COLO829 (cell line): ENCODE measurements at regions not wholly inside any gene's neighbourhood (a gene's known extent, or its start where the extent isn't known, plus 50 kb on each side); places are given as distances from the start of the nearest gene placed in this dataset.

Source experiments
- DNase-seq: peaks from one replicate; pipeline ENCODE4 v3.0.0; 2012; ENCODE audit warnings: low spot score

DNA sequence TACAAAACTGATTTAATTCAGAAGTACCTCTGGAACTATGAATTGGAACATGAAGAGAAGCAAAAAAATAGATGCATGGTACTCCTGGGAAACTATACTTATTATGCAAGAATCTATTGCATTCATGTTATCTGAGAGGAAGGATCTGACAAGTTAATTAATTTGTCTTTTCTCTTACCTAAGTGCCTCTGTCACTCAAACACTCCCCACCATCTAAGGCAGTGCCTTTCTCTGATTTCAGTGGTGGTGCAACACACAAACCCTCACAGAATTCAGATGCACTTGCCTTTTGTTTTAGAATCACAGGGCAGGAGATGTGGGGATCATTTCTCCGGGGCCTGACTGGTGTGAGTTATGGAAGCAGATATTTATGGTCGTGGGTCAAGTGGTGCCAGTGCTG lies 52.5 kb upstream of the C9orf72 start:
- no peak for DNase-seq

DNA sequence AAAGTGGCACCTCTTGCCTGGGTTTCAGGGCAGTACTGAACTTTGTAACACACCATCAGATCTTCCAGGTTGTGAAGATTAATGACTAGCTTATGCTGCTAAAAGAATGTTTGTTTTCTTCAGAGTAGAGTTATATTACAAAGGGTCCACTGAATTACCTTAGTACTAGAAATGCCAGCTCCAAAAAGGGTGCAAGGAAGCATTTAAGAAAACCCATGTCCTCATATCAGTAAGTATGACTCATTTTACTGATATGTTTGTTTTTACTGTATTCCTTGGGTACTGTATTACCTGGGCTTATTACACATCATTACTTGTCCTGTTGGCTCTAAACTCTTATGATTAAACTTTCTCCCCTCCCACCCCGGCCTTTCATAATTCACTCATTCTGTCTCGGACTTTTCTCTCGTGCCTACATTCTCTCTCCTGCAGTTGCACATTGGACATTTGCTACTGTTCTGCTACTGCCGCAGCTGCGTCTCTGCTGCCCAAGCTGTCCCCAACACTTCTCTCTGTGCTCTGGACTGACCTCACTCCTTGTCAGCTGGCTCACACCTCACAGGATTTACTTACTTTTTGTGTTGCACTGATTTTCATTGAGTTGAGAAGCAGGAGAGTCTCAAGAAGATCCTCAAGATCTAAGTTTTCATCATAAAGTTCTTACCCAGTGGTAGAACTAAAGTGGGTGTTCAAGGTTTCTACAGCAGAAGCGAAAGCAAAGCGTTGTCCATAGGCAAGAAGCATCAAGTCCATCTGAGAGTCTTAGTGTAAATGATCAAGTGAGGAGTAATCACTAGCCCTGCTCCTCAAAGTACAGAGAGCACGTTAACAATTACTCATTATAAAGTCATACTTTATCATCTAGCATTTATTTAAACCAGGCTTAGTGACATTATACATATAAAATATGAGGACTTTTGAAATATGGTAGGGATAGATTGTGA lies 53.2 kb upstream of the C9orf72 start:
- no peak for DNase-seq

DNA sequence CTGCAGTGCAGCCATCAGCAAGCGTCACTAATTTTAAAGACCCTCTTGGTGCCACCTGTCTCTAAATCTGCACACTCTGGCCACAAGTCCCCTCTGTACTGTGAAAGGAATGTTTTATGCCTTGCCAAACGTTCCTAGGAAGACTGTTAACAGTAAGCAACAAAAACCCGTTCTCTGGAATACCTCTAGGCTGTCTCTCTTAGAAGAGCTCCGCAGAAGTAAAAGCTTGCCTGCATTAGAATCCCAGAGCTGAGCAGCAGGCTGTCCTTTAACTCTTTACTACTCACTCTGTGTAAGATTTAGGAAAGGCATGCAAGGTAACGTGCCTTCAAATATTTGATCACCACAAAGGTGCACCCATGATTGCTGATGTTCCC lies 53.9 kb upstream of the C9orf72 start:
- no peak for DNase-seq

DNA sequence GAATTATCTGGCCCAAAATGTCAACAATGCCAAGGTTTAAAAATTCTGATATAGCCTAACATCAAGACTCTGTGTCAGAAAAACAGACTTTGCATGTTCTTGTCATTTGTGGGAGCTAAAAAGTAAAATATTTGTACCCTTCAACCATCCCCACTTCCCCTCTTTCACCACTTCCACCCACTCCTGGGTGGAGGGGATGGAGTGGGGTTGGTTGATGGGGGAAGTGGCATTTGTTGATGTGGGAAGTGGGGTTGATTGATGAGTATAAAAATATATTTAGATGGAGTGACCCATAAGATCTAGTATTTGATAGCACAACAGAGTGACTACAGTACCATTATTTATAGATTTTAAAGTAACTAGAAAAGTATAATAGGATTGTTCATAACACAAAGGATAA lies 55.0 kb upstream of the C9orf72 start:
- DNase-seq = no peak

DNA sequence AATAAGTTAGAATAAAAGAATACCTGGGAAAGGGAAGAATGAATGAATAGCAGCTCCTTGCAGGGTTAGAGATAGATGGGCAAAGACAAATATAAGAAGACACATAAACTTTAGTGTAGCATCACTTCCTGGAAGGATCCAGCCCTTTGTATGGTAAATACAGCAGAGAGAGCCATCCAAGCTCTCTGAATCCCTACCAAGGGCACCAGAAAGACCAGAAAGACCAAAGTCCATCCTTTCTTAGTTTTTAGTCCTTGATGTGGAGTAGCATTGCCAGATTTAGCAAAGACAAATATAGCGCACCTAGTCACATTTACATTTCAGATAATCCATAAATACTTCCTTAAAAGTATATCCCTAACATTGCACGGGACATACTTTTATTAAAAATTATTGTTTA lies 56.1 kb upstream of the C9orf72 start:
- DNase-seq = no peak

DNA sequence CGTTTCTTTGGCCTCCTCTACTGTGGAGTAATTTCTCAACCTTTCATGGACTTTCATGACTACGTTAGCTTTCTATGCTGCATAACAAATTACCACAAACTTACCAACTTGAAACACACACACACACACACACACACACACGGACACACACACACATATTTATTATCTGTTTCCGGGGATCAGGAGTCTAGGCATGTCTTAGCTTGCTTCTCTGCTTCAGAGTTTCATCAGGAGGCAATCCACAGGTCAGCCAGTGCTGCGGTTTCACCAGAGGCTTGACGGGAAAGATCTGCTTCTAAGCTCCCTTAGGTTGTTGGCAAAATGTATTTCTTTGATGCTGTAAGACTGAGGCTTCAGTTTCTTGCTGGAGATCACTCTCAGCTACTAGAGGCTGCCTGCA lies 59.0 kb upstream of the C9orf72 start:
- DNase-seq = no peak

DNA sequence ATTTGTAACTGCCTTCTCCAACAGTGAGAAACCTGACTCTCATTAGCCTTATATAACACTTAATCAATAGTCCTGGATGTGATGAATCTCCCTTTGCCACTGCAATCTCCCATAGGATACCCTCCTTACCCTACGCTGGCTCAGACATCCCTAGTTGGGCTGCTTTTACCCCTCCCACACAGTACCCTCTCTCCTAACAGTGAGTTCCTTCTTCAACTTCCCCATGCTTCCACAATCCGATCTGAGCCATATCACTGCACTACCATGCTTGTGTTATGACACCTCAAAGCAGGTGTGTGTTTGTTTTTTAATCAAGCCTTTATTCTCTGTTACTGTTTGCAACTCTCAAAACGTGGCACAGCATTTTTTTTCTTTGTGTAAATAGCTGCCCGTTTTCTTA lies 60.5 kb upstream of the C9orf72 start:
- no peak for DNase-seq

DNA sequence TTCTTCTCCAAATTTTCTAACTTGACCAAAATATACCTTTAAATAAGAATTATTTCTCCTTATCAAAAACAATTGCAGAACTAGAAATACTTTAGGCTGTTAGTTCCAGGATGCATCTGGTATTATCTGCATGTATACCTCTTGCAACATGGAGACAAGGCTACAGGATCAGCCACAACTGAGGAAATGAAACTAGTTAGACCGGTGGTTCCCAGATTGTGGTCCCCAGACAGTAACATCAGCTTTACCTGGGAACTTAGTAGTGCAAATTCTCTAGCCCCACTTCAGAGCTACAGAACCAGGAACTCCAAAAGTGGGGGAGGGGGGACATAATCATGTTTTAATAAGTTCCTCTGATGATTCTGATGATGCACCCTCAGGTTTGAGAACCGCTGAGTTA lies 61.6 kb upstream of the C9orf72 start:
- no peak for DNase-seq

DNA sequence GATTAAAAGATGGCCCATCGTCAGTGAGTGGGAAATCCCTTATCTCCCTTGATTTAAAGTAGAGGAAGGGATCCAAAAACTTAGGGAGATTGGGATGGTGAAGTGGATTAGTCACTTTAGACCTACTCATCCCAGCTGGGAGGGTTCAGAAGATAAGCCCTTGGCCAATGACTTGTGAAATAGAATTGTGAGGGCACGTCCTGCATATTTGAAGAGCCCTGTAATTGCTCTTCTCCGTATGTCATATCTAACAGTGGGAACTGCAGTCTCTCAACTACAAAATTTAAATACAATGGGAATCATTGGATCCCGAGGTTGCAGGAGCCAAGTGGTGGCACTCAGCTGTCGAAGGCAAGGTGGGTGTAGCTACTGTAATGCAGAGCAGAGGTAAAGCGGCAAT lies 65.4 kb upstream of the C9orf72 start:
- no peak for DNase-seq

DNA sequence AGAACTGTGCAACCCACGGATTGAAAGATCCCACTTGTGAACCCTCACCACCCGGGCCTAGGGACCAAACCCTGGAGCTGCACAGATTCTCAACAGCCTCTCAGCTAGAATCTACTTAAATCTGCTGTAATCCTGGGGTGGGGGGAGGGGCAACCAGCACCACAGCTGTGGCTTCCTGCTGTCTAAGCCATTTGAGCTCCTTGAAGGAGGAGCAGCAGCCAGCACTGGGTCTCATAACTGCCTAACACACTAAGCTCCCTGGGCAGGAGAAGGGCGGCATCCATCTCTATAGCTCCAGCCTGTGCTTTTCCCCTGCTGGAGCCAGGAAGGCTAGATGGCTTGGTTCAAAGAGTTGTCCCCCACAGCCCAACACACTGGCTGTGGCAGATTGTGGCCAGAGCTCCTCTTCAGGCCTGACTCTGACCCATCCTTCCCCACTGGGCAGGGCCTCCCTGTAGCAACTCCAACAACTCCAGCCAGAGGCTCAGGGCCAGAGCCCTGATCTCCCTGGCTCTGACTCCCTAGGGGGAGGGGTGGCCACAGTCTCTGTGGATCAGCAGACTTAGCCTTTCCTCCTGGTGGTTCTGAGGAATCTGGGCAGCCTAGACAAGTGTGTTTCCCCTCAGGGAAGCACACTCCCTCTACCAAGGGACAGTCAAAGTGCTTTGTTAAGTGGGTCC lies 72.0 kb upstream of the C9orf72 start:
- no peak for DNase-seq

DNA sequence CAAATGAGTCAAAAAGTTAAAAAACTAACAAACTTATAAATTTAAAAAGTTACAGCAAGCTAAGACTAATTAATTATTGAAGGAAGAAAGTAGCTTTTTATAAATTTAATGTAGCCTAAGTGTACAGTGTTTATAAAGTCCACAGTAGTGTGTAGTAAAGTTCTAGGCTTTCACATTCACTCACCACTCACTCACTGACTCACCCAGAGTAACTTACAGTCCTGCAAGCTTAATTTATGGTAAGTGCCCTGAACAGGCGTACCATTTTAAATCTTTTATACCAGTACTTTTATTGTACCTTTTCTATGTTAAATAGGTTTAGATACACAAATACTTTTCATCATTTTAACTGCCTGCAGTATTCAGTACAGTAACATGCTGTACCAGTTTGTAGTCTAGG lies 80.0 kb upstream of the C9orf72 start:
- DNase-seq = no peak

DNA sequence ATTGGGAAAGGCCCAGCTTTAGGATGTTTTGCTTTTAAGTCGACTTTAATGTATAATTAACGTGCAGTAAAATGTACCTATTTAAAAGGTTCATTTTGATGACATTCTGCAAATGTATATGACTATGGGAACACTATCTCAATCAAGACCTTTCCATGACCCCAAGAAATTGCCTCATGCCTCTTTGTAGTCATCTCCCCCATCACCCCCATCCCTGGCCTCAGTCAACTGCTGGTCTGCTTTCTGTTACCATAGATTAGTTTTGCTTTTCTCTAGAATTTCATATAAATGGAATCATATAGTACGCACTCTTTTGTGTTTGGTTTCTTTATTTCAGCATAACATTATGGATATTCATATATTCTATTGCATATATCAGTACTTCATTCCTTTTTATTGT lies 80.7 kb upstream of the C9orf72 start:
- DNase-seq = no peak

DNA sequence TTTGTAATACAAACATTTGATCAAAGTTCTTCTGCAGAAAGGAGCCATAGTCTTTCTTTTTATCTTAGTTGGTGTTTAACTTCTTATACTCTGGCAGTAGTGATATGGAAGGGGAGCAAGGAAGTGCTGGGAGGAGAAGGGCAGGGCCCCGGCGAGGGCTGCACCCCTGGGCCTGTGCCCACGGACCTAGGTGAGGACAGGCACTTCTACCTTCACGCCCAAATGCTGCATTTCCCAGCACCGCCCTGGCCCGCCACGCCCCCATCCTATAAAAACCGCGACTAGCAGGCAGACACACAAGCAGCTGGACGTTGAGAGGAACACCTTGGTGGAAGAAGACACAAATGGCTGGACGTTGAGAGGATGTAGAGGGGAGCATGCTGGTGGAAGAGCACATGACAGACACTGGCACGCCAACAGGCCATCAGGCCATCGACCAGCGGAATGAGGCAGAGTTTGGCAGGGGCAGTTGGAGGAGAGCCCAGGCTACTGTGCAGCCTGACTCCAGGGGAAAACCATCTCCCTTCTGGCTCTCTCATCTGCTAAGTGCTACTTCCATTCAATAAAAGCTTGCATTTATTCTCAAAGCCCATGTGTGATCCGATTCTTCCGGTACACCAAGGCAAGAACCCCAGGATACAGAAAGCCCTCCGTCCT lies 81.5 kb upstream of the C9orf72 start:
- no peak for DNase-seq

DNA sequence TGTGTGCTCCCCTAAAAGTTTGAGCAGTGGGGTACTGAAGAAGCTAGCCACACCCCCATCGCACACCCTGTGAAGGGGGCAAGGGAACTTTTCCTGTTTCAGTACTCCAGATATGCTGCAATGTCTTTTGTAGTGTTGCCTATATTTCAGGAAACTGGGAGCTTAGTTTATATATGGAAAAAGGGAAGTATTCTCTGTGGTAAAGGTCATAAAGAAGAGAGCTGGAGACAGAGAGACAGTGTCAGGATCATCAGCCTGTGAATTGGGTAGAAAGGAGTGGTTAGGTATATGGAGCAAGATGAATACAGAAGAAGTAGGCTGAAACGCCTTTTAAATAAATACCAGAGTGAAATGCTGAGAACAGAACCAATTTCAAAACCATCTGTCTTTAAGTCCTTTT lies 82.2 kb upstream of the C9orf72 start:
- no peak for DNase-seq

DNA sequence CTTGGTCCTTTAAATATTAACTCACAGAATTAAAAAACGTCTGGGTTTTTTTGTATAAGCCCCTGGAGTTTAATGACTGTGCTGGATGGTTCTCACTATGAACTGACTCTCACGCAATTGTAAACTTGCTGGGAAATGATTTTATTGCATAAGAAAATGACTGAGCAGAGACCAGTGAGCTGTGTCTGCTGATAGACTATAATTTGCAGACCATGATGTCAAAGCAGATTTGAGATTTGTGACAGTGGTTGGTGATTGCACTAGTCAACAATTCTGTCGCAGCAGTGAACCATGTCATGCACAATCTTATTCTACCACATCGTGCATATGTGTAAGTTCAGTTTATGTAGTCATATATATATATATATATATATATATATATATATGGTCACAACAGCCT lies 85.7 kb upstream of the C9orf72 start:
- no peak for DNase-seq

DNA sequence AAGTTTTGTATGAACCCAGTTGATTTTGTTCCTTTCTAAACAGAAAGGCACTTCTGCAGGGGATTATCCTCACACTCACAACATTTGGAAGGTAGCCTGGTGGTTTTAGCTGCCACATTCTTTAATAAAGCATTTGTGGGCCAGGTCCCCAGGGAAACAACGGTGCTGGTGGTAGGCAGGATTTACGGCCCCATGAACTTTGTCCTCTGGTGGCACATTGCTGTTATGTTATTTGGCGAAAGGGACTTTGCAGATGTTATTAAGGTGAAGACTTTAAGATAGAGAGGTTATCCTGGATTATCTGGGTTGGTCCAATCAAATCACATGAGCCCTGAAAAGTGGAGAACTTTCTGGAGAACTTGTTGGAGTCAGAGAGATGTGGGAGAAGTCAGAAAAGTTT lies 86.3 kb upstream of the C9orf72 start:
- no peak for DNase-seq

DNA sequence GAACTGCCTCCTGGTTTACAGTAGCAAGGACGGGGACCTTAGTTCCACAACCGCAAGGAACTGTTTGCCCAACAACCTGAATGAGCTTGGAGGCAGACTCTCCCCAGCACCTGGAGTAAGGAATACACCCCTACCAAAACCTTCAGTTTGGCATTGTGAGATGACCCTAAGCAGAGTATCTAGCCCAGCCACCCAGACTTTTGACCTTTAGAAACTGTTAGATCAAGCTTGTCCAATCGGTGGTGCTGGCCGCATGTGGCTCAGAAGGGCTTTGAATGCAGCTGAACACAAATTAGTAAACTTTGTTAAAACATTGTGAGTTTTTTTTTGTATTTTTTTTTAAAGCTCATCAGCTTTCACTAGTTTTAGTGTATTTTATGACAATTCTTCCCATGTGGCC lies 86.9 kb upstream of the C9orf72 start:
- DNase-seq = no peak

DNA sequence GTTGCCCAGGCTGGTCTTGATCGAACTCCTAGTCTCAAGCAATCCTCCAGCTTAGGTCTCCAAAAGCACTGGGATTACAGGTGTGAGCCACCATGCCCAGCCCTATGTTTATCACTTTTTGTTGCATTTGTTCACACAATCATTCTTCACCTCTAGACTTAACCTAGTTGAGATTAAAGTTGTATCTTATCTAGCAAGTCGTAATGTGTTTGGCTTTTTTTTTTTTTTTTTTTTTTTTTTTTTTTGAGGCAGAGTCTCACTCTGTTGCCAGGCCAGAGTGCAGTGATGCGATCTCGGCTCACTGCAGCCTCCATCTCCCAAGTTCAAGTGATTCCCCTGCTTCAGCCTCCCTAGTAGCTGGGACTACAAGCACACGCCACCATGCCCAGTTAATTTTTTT lies 90.2 kb upstream of the C9orf72 start:
- DNase-seq = no peak

DNA sequence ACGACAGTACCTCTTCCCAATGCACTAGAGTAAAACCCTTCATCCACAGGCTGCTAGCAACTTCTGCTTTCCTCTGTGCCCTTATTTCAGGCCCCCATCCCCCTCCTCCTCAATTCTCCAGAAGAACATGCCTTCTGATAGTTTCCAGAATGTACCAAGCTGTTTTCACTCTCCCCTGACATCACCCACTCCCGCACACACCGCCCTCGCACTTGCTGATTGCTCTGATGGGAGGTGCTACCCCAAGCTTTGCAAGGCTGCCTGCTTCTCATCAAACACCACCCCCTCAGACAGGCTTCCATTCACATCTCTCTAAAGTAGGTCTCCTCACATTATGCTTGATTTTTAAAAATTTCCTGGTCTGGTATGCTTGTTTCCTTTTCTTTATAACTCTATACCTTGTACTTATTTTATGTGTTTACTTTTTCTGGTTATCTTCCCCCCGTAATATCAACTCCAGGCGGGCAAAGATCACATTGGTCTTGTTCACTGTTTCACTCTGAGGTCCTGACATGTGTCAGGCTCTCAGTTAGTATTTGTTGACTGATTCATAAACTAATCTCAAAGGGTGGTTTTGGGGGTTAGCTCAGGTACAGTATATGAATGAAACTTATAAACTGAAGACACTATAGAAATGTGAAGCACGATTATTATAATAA lies 91.0 kb upstream of the C9orf72 start:
- DNase-seq = no peak

DNA sequence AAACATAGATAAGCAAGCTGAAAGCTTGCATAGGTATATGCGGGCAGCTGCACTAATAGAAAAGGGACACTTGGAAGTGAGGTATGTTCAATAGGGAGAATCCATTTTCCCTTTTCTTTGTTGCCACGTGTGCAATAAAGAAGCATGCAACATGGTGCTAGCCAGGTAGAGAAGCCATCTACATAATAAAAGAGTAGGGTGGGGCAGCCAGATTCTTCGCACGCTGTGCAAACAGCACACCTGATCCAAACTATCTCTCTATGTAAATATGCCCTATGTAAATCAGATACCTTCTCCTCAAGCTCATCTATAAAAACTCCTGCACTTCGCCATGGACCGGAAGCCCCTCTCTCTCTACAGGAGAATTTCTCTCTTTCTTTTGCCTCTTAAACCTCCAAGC lies 91.9 kb upstream of the C9orf72 start:
- DNase-seq = no peak

DNA sequence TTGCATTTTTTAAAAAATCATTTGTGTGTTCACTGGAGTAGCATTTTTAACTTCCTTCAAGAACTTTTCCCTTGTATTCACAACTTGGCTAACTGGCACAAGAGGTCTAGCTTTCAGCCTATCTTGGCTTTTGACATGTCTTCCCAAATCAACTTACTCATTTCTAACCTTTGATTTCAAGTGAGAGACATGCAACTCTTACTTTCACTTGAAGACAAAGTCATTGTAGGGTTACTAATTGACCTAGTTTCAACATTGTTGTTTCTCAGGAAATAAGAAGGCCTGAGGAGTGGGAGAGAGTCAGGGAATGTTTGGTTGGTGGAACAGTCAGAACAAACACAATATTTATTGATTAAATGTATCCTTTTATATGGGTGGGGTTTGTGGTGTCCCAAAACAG lies 95.0 kb upstream of the C9orf72 start:
- DNase-seq = no peak

DNA sequence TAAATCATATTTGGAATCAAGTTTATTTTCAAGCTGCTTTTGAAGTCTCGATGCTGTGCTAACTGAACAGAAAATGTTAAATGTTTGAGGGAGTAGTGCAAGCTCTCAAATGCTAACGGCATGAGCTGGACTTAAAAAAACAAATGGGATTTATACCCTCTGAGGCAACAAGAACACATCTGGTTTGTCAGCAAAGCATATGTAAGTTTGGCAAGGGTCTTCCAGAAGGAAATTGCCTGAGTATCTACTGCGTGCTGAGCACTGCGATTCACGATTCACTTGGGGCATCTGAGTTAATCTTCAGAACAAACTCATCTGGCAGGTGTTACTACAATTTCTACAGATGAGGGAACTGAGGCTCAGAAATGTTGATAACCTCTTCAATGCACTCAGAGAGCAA lies 98.4 kb upstream of the C9orf72 start:
- DNase-seq = no peak

DNA sequence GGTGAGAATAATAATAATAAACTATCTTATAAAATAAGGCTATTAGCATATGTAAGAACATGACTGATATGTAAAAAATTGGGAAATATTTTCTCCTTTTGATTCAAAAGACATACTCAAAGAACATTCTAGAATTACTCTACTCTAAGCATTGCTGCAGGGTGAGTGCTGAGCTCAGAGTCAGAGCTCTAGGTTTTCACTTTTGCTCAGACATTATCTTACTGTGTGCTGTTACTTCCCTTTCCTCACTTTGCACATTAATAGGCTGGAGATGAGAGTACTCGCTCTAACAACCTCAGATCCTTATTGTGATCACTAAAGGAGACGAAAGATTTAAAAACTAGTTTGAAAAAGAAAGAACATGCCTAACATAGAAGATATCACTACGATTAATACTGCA lies 99.4 kb upstream of the C9orf72 start:
- DNase-seq = no peak
